Fibroblast of lung (primary cell): ENCODE measurements at regions not wholly inside any gene's neighbourhood (a gene's known extent, or its start where the extent isn't known, plus 50 kb on each side); places are given as distances from the start of the nearest gene placed in this dataset.

Source experiments
- DNase-seq, 2 donors: peaks; one replicate each; pipeline versions ENCODE4 v3.0.0 to v3.0.0-alpha.2; 2010; ENCODE audit warnings: low read depth in 2 of 2
- H2AFZ ChIP-seq: 2 replicates; pipeline ENCODE4 v1.5.1; 2012; ENCODE audit warnings: low read length, control low read depth, inconsistent platforms
- H3K27ac ChIP-seq: 2 replicates; pipeline ENCODE4 v1.5.1; 2011; ENCODE audit warnings: low read length, control low read depth; ENCODE audit not compliant: insufficient read depth
- H3K27me3 ChIP-seq: 2 replicates; pipeline ENCODE4 v1.5.1; 2011; ENCODE audit warnings: mild to moderate bottlenecking, low read length; ENCODE audit not compliant: control insufficient read depth, insufficient read depth
- H3K36me3 ChIP-seq: 2 replicates; pipeline ENCODE4 v1.5.1; 2011; ENCODE audit warnings: low read length; ENCODE audit not compliant: control insufficient read depth, insufficient read depth
- H3K4me1 ChIP-seq: 2 replicates; pipeline ENCODE4 v1.5.1; 2011; ENCODE audit warnings: low read length; ENCODE audit not compliant: control insufficient read depth, insufficient read depth; ENCODE audit errors: extremely low read depth
- H3K4me2 ChIP-seq: 2 replicates; pipeline ENCODE4 v1.5.1; 2011; ENCODE audit warnings: low read length, control low read depth; ENCODE audit not compliant: insufficient read depth; ENCODE audit errors: extremely low read depth
- H3K4me3 ChIP-seq, 4 experiments: fragments of 200-600 bp in 1 of 4; sonication (generic) in 1 of 4; replicated peaks in 1 of 4; 2 replicates each; pipeline ENCODE4 v1.5.1; 2011 to 2016; ENCODE audit warnings: low read length in 4 of 4, low read depth in 3 of 4, mild to moderate bottlenecking in 3 of 4, control low read depth in 2 of 4, inconsistent platforms in 1 of 4, mixed read lengths in 1 of 4; ENCODE audit not compliant: insufficient read depth in 1 of 4; ENCODE audit errors: control extremely low read depth in 1 of 4
- H3K79me2 ChIP-seq: 2 replicates; pipeline ENCODE4 v1.5.1; 2012; ENCODE audit warnings: mild to moderate bottlenecking, low read length, inconsistent platforms; ENCODE audit not compliant: control insufficient read depth, insufficient read depth
- H3K9ac ChIP-seq: 2 replicates; pipeline ENCODE4 v1.5.1; 2011; ENCODE audit warnings: mild to moderate bottlenecking, low read length, control low read depth; ENCODE audit not compliant: insufficient read depth
- H3K9me3 ChIP-seq: 2 replicates; pipeline ENCODE4 v1.5.1; 2012; ENCODE audit warnings: low read depth, low read length; ENCODE audit not compliant: control insufficient read depth, insufficient read depth
- H4K20me1 ChIP-seq: 2 replicates; pipeline ENCODE4 v1.5.1; 2011; ENCODE audit warnings: low read length; ENCODE audit not compliant: control insufficient read depth, insufficient read depth; ENCODE audit errors: extremely low read depth
- CTCF ChIP-seq, 2 donors: IDR thresholded peaks in 1 of 2; conservative IDR thresholded peaks in 1 of 2; 1 replicate in 1 of 2; 2 replicates in 1 of 2; pipeline ENCODE4 v1.5.1; 2011 to 2012; ENCODE audit warnings: low read length in 2 of 2, control low read depth in 1 of 2, inconsistent platforms in 1 of 2, low read depth in 1 of 2, mild to moderate bottlenecking in 1 of 2
- EZH2 ChIP-seq: IDR thresholded peaks from 2 replicates; pipeline ENCODE4 v1.5.1; 2012; ENCODE audit warnings: low read length, control low read depth, mild to moderate bottlenecking; ENCODE audit errors: missing control alignments

GRCh38 chr2:71784734-71785511 is 331.6 kb downstream of the DYSF start:
- no peaks in the 10 kb centered on the region for H3K9me3 ChIP-seq
- no peak overlapping the region for H3K27ac ChIP-seq
- no peak overlapping the region for H3K4me2 ChIP-seq
- peaks cover 13% of the 10 kb centered on the region for H3K27me3 ChIP-seq
- H3K4me3 ChIP-seq = no peak overlapping the region
- peaks cover 6% of the 10 kb centered on the region for H3K4me1 ChIP-seq
- H3K36me3 ChIP-seq = no peaks in the 10 kb centered on the region
- DNase-seq = peak in 1 of 2 donors; percentile 52
- no peak overlapping the region for H3K9ac ChIP-seq
- no peaks in the 10 kb centered on the region for H4K20me1 ChIP-seq
- TF ChIP-seq EZH2 (no peak), CTCF (conservative IDR thresholded peaks at IDR 0.05 in 1 of 2, IDR thresholded peaks at IDR 0.05 in 1 of 2; ENCODE audit: low read depth in 1 of 2, low read length in 2 of 2) (no peak)
- H3K79me2 ChIP-seq = no peaks in the 10 kb centered on the region
- no peak overlapping the region for H2AFZ ChIP-seq

- no peak for DNase-seq
Observed at GRCh38 chr2:71783815-71784214, 330.5 kb downstream of the DYSF start.

GRCh38 chr2:71783215-71783614 is 329.9 kb downstream of the DYSF start:
- peaks cover 17% of the 10 kb centered on the region for H3K27me3 ChIP-seq
- peaks cover 6% of the 10 kb centered on the region for H3K4me1 ChIP-seq
- no peak overlapping the region for H2AFZ ChIP-seq
- no peak overlapping the region for H3K27ac ChIP-seq
- H3K79me2 ChIP-seq = no peaks in the 10 kb centered on the region
- no peaks in the 10 kb centered on the region for H3K9me3 ChIP-seq
- no peaks in the 10 kb centered on the region for H3K36me3 ChIP-seq
- H3K9ac ChIP-seq = no peak overlapping the region
- H3K4me3 ChIP-seq = no peak overlapping the region
- no peak for TF ChIP-seq CTCF (conservative IDR thresholded peaks at IDR 0.05 in 1 of 2, IDR thresholded peaks at IDR 0.05 in 1 of 2; ENCODE audit: low read depth in 1 of 2, low read length in 2 of 2)
- no peak for TF ChIP-seq EZH2
- DNase-seq = peak; percentile 14 to 63
- no peaks in the 10 kb centered on the region for H4K20me1 ChIP-seq
- no peak overlapping the region for H3K4me2 ChIP-seq

More at GRCh38 chr2:71783815-71784214, 330.5 kb downstream of the DYSF start:
- Histone ChIP-seq H3K4me1 (peaks cover 6% of the 10 kb centered on the region), H3K4me3 (no peak overlapping the region), H3K4me2 (no peak overlapping the region), H3K36me3 (no peaks in the 10 kb centered on the region), H3K9me3 (no peaks in the 10 kb centered on the region), H2AFZ (no peak overlapping the region), H3K79me2 (no peaks in the 10 kb centered on the region), H3K27me3 (peaks cover 17% of the 10 kb centered on the region), H3K27ac (no peak overlapping the region), H3K9ac (no peak overlapping the region), H4K20me1 (no peaks in the 10 kb centered on the region)
- TF ChIP-seq EZH2 (no peak), CTCF (conservative IDR thresholded peaks at IDR 0.05 in 1 of 2, IDR thresholded peaks at IDR 0.05 in 1 of 2; ENCODE audit: low read depth in 1 of 2, low read length in 2 of 2) (no peak)
